Adrenal gland (tissue), 9 donors: ENCODE measurements at regions not wholly inside any gene's neighbourhood (a gene's known extent, or its start where the extent isn't known, plus 50 kb on each side); places are given as distances from the start of the nearest gene placed in this dataset.

Experiments used
- DNase-seq, 7 donors: peaks; one replicate each; pipeline ENCODE4 v3.0.0-alpha.2; 2019 to 2020
- H3K27ac ChIP-seq, 5 donors: fragments of 200-600 bp; sonication (generic) in 4 of 5; 1 replicate in 3 of 5; 2 replicates in 2 of 5; pipeline versions ENCODE4 v1.5.1 to v1.8.0; 2016 to 2020; ENCODE audit warnings: mild to moderate bottlenecking in 1 of 5
- H3K27me3 ChIP-seq: fragments of 200-600 bp; 2 replicates; pipeline ENCODE4 v1.8.0; 2021
- H3K36me3 ChIP-seq, 2 donors: fragments of 200-600 bp; replicated peaks in 1 of 2; 1 replicate in 1 of 2; 2 replicates in 1 of 2; pipeline versions ENCODE4 v1.5.1 to v1.8.0; 2018 to 2022
- H3K4me1 ChIP-seq, 2 donors: fragments of 200-600 bp; replicated peaks in 1 of 2; 1 replicate in 1 of 2; 2 replicates in 1 of 2; pipeline versions ENCODE4 v1.5.1 to v1.8.0; 2018 to 2021
- H3K4me3 ChIP-seq, 4 donors: fragments of 200-600 bp; sonication (generic) in 3 of 4; one replicate each; pipeline ENCODE4 v1.5.1; 2016 to 2018
- H3K9me3 ChIP-seq, 3 donors: fragments of 200-600 bp; sonication (generic) in 1 of 3; replicated peaks in 1 of 3; 1 replicate in 2 of 3; 2 replicates in 1 of 3; pipeline versions ENCODE4 v1.5.1 to v1.8.0; 2016 to 2021
- CTCF ChIP-seq, 6 experiments: fragments of 450-650 bp in 4 of 6; fragments of 200-600 bp in 2 of 6; sonication (generic) in 1 of 6; IDR thresholded peaks; 1 replicate in 5 of 6; 2 replicates in 1 of 6; pipeline versions ENCODE4 v1.5.1 to v1.8.0; 2016 to 2021; ENCODE audit warnings: antibody characterized with exemption in 6 of 6, mild to moderate bottlenecking in 2 of 6, moderate library complexity in 1 of 6
- POLR2A ChIP-seq, 2 donors: fragments of 450-650 bp; IDR thresholded peaks; one replicate each; pipeline ENCODE4 v1.6.1; 2017; ENCODE audit warnings: antibody characterized with exemption in 2 of 2, mild to moderate bottlenecking in 2 of 2, moderate library complexity in 1 of 2
- WGBS, 4 donors: extraction: QIAGEN DNeasy Blood & Tissue Kit in 2 of 4; methylation state at CpG; one replicate each; pipeline versions ENCODE4 v1.1.5 to v1.1.7; 2013 to 2017; 5-methylcytosine and 5-hydroxymethylcytosine counted together
- intact Hi-C, 2 donors: fragments of 100-400 bp; cut with DNase I; formaldehyde crosslinking; loops; one replicate each; pipeline versions ENCODE4 v1.14.1 to v1.15.0; 2022 to 2023
- donor health status: healthy with polysubstance abuse.
- donor health status: Bipolar disorder and iron deficiency.
- donor health status: DM: yes; HTN: yes; CAD: no.
- donor health status: DM: no; HTN: no; CAD: no.
- donor health status: DM: no; HTN: no; CAD: no.

- H3K4me3 ChIP-seq: no peak overlapping the region
- no peaks in the 10 kb centered on the region for H3K9me3 ChIP-seq
- DNase-seq: no peak
- intact Hi-C loops: no loop called here
- H3K36me3 ChIP-seq: no peaks in the 10 kb centered on the region
- WGBS, 4 donors: 83 to 95% (median 89%) methylated on average over 5 to 10 of the region's 10 CpGs
- no peaks in the 10 kb centered on the region for H3K4me1 ChIP-seq
- H3K27ac ChIP-seq: no peak overlapping the region
- TF ChIP-seq CTCF (IDR thresholded peaks at IDR 0.05): no peak
- no peak for TF ChIP-seq POLR2A (IDR thresholded peaks at IDR 0.05)
- no peaks in the 10 kb centered on the region for H3K27me3 ChIP-seq
Measured at GRCh38 chr2:128775217-128775913, 456.7 kb upstream of the HS6ST1 start.

GRCh38 chr2:128775914-128776285 is 457.2 kb upstream of the HS6ST1 start:
- whole genome bisulfite sequencing, 4 donors: 91 to 98% (median 93%) methylated on average over 4 of the region's 4 CpGs
- no peaks in the 10 kb centered on the region for H3K9me3 ChIP-seq
- H3K36me3 ChIP-seq: no peaks in the 10 kb centered on the region
- H3K4me1 ChIP-seq: no peaks in the 10 kb centered on the region
- no peak for DNase-seq
- TF ChIP-seq CTCF (IDR thresholded peaks at IDR 0.05): no peak
- TF ChIP-seq POLR2A (IDR thresholded peaks at IDR 0.05): no peak
- intact Hi-C loops: no loop called here
- H3K27me3 ChIP-seq: no peaks in the 10 kb centered on the region
- H3K27ac ChIP-seq: no peak overlapping the region
- H3K4me3 ChIP-seq: no peak overlapping the region

- no peaks in the 10 kb centered on the region for H3K27me3 ChIP-seq
- WGBS, 4 donors: 77 to 87% (median 86%) methylated on average over 12 to 15 of the region's 15 CpGs
- no peaks in the 10 kb centered on the region for H3K36me3 ChIP-seq
- intact Hi-C loops: no loop called here
- H3K9me3 ChIP-seq: no peaks in the 10 kb centered on the region
- H3K27ac ChIP-seq: no peak overlapping the region
- no peaks in the 10 kb centered on the region for H3K4me1 ChIP-seq
- no peak overlapping the region for H3K4me3 ChIP-seq
- no peak for TF ChIP-seq POLR2A (IDR thresholded peaks at IDR 0.05)
- TF ChIP-seq CTCF (IDR thresholded peaks at IDR 0.05): no peak
- DNase-seq: no peak
Measured at GRCh38 chr2:128776461-128777195, 458.0 kb upstream of the HS6ST1 start.

- intact Hi-C loops: no loop called here
- DNase-seq: peak in 1 of 7 donors; percentile 44
Measured at GRCh38 chr2:128777196-128778035, 458.7 kb upstream of the HS6ST1 start.

More at GRCh38 chr2:128777196-128778035, 458.7 kb upstream of the HS6ST1 start:
- Histone ChIP-seq H3K4me1 (no peaks in the 10 kb centered on the region), H3K27ac (no peak overlapping the region), H3K36me3 (no peaks in the 10 kb centered on the region), H3K9me3 (no peaks in the 10 kb centered on the region), H3K27me3 (no peaks in the 10 kb centered on the region), H3K4me3 (no peak overlapping the region)
- TF ChIP-seq POLR2A (IDR thresholded peaks at IDR 0.05) (no peak), CTCF (IDR thresholded peaks at IDR 0.05) (no peak)
- WGBS, 4 donors: 77 to 87% (median 83%) methylated on average over 13 to 20 of the region's 20 CpGs
